KMS-11 (cell line): ENCODE measurements at regions not wholly inside any gene's neighbourhood (a gene's known extent, or its start where the extent isn't known, plus 50 kb on each side); places are given as distances from the start of the nearest gene placed in this dataset.

Experiments
- H2AFZ ChIP-seq: fragments of 200-600 bp; sonication (generic); 2 replicates; pipeline ENCODE4 v1.6.1; 2016; ENCODE audit warnings: antibody characterized with exemption, mixed run types, low read depth
- H3K27ac ChIP-seq: fragments of 200-600 bp; sonication (generic); 2 replicates; pipeline ENCODE4 v1.6.1; 2016; ENCODE audit warnings: mild to moderate bottlenecking, mixed run types
- H3K27me3 ChIP-seq: fragments of 200-600 bp; sonication (generic); 2 replicates; pipeline ENCODE4 v1.6.1; 2017; ENCODE audit warnings: mild to moderate bottlenecking, low read depth, mixed run types, moderate library complexity; ENCODE audit not compliant: insufficient read depth
- H3K36me3 ChIP-seq: fragments of 200-600 bp; sonication (generic); 2 replicates; pipeline ENCODE4 v1.6.1; 2017; ENCODE audit warnings: mild to moderate bottlenecking, mixed run types; ENCODE audit not compliant: insufficient read depth
- H3K4me1 ChIP-seq: fragments of 200-600 bp; sonication (generic); 2 replicates; pipeline ENCODE4 v1.6.1; 2016; ENCODE audit warnings: mild to moderate bottlenecking, low read depth, mixed run types; ENCODE audit not compliant: poor library complexity, severe bottlenecking
- H3K4me2 ChIP-seq: fragments of 200-600 bp; sonication (generic); 2 replicates; pipeline ENCODE4 v1.7.0; 2016; ENCODE audit warnings: mild to moderate bottlenecking, mixed run types
- H3K4me3 ChIP-seq: fragments of 200-600 bp; sonication (generic); IDR thresholded peaks from 2 replicates; pipeline ENCODE4 v1.6.1; 2017; ENCODE audit warnings: low read depth, low read length, mixed read lengths; ENCODE audit not compliant: insufficient read depth
- H3K79me2 ChIP-seq: fragments of 200-600 bp; sonication (generic); 2 replicates; pipeline ENCODE4 v1.6.1; 2016; ENCODE audit warnings: low read depth, mixed run types; ENCODE audit not compliant: insufficient read depth
- H3K9ac ChIP-seq: fragments of 200-600 bp; sonication (generic); 2 replicates; pipeline ENCODE4 v1.6.1; 2016; ENCODE audit warnings: mild to moderate bottlenecking, mixed run types
- H4K20me1 ChIP-seq: fragments of 200-600 bp; sonication (generic); 2 replicates; pipeline ENCODE4 v1.6.1; 2016; ENCODE audit warnings: mild to moderate bottlenecking, mixed run types; ENCODE audit not compliant: insufficient read depth
- TF ChIP-seq, protein P1 (sequence below): fragments of 200-600 bp; sonication (generic); conservative IDR thresholded peaks from 2 replicates; pipeline ENCODE4 v1.6.1; 2017; ENCODE audit warnings: low read depth, mild to moderate bottlenecking, antibody characterized with exemption, low read length, moderate library complexity, mixed read lengths

GRCh38 chr2:14053105-14053504 lies 579.4 kb upstream of the LRATD1 start:
- Histone ChIP-seq H4K20me1 (no peaks in the 10 kb centered on the region), H3K9ac (no peak overlapping the region), H2AFZ (no peak overlapping the region), H3K4me2 (no peak overlapping the region), H3K79me2 (no peaks in the 10 kb centered on the region), H3K36me3 (no peaks in the 10 kb centered on the region), H3K4me3 (no peak overlapping the region), H3K27ac (no peak overlapping the region), H3K27me3 (no peaks in the 10 kb centered on the region), H3K4me1 (no peaks in the 10 kb centered on the region)
- TF ChIP-seq, protein P1, sequence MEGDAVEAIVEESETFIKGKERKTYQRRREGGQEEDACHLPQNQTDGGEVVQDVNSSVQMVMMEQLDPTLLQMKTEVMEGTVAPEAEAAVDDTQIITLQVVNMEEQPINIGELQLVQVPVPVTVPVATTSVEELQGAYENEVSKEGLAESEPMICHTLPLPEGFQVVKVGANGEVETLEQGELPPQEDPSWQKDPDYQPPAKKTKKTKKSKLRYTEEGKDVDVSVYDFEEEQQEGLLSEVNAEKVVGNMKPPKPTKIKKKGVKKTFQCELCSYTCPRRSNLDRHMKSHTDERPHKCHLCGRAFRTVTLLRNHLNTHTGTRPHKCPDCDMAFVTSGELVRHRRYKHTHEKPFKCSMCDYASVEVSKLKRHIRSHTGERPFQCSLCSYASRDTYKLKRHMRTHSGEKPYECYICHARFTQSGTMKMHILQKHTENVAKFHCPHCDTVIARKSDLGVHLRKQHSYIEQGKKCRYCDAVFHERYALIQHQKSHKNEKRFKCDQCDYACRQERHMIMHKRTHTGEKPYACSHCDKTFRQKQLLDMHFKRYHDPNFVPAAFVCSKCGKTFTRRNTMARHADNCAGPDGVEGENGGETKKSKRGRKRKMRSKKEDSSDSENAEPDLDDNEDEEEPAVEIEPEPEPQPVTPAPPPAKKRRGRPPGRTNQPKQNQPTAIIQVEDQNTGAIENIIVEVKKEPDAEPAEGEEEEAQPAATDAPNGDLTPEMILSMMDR: no peak

DNA sequence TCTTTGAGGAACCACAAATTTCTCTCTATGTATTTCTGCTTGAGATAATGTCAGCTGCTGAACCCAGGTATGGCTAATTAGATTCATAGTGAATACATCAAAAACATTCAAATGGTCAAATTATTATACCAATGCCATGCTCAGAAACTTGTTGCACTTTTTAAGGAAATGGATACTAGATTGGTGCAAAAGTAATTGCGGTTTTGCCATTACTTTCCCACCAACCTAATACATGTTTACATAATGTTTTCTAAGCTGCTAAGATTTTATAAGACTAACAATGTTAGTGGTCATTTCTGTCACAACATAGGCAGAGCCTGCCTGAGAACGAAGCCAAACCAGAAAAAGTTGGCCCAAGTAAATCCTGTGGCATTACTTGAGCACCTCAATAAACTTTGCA lies 568.2 kb upstream of the LRATD1 start:
- H3K4me1 ChIP-seq: no peaks in the 10 kb centered on the region
- H3K79me2 ChIP-seq: no peaks in the 10 kb centered on the region

GRCh38 chr2:14072338-14072737 lies 560.2 kb upstream of the LRATD1 start:
- Histone ChIP-seq H3K27ac (no peak overlapping the region), H3K27me3 (no peaks in the 10 kb centered on the region)

More for the DNA sequence above, 568.2 kb upstream of the LRATD1 start:
- Histone ChIP-seq H2AFZ (no peak overlapping the region), H3K4me3 (no peak overlapping the region), H3K36me3 (no peaks in the 10 kb centered on the region; the same call in 1 of the 2 replicates), H3K27me3 (no peaks in the 10 kb centered on the region), H4K20me1 (no peaks in the 10 kb centered on the region), H3K4me2 (no peak overlapping the region), H3K27ac (no peak overlapping the region), H3K9ac (no peak overlapping the region)
- TF ChIP-seq, protein P1: no peak

GRCh38 chr2:14074691-14075090 lies 557.8 kb upstream of the LRATD1 start:
- Histone ChIP-seq H3K9ac (no peak overlapping the region), H2AFZ (no peak overlapping the region), H4K20me1 (no peaks in the 10 kb centered on the region), H3K4me3 (no peak overlapping the region), H3K4me1 (no peaks in the 10 kb centered on the region), H3K27me3 (no peaks in the 10 kb centered on the region), H3K36me3 (no peaks in the 10 kb centered on the region), H3K4me2 (no peak overlapping the region), H3K79me2 (no peaks in the 10 kb centered on the region), H3K27ac (no peak overlapping the region)
- TF ChIP-seq, protein P1: no peak

More at GRCh38 chr2:14072338-14072737, 560.2 kb upstream of the LRATD1 start:
- Histone ChIP-seq H3K4me2 (no peak overlapping the region), H3K79me2 (no peaks in the 10 kb centered on the region), H4K20me1 (no peaks in the 10 kb centered on the region), H3K9ac (no peak overlapping the region), H3K4me1 (no peaks in the 10 kb centered on the region), H3K4me3 (no peak overlapping the region), H2AFZ (no peak overlapping the region), H3K36me3 (no peaks in the 10 kb centered on the region)
- TF ChIP-seq, protein P1: no peak

DNA sequence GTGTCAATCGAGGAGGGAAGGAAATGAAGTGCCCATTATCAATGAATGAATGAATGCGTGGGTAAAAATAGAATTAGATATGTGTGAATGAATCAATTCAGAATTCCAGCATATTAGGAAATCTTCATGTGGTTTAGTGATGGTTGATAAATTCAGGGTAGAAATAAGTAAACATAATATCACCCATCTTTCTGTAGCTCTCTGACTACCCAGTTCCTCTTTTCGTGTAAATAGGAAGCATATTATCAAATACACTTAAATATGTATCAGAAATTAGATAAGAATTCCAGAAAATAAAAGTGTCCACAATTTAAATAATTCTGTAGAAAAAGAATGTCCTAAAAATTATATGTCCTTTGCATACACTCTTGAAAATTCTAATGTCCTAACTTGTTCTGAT lies 552.9 kb upstream of the LRATD1 start:
- H3K27ac ChIP-seq: no peak overlapping the region
- H2AFZ ChIP-seq: no peak overlapping the region
- no peaks in the 10 kb centered on the region for H3K27me3 ChIP-seq
- no peak overlapping the region for H3K9ac ChIP-seq
- H3K4me3 ChIP-seq: no peak overlapping the region
- H3K4me1 ChIP-seq: no peaks in the 10 kb centered on the region
- no peaks in the 10 kb centered on the region for H4K20me1 ChIP-seq
- TF ChIP-seq, protein P1: no peak
- H3K79me2 ChIP-seq: no peaks in the 10 kb centered on the region
- H3K36me3 ChIP-seq: no peaks in the 10 kb centered on the region
- no peak overlapping the region for H3K4me2 ChIP-seq
